Stomach (tissue), 8 donors: ENCODE measurements at regions not wholly inside any gene's neighbourhood (a gene's known extent, or its start where the extent isn't known, plus 50 kb on each side); places are given as distances from the start of the nearest gene placed in this dataset.

ENCODE experiments used
- DNase-seq, 2 donors: peaks; one replicate each; pipeline versions ENCODE4 v3.0.0 to v3.0.0-alpha.2; 2013 to 2019
- H3K27ac ChIP-seq, 5 donors: fragments of 200-600 bp in 4 of 5; sonication (generic) in 4 of 5; one replicate each; pipeline ENCODE4 v1.5.1; 2013 to 2019; ENCODE audit warnings: mild to moderate bottlenecking in 1 of 5, moderate library complexity in 1 of 5
- H3K27me3 ChIP-seq, 3 donors: fragments of 200-600 bp; sonication (generic); one replicate each; pipeline ENCODE4 v1.5.1; 2017 to 2019; ENCODE audit warnings: mixed run types in 1 of 3
- H3K36me3 ChIP-seq, 4 donors: fragments of 200-600 bp; sonication (generic); 1 replicate in 3 of 4; 2 replicates in 1 of 4; pipeline ENCODE4 v1.5.1; 2016 to 2019
- H3K4me1 ChIP-seq, 4 donors: fragments of 200-600 bp; sonication (generic); one replicate each; pipeline ENCODE4 v1.5.1; 2016 to 2019
- H3K4me3 ChIP-seq, 4 donors: fragments of 200-600 bp; sonication (generic) in 3 of 4; one replicate each; pipeline ENCODE4 v1.5.1; 2016 to 2019; ENCODE audit warnings: mild to moderate bottlenecking in 1 of 4
- H3K9me3 ChIP-seq, 4 donors: fragments of 200-600 bp; sonication (generic); one replicate each; pipeline ENCODE4 v1.5.1; 2016 to 2019
- EP300 ChIP-seq: sonication (generic); formaldehyde crosslinking; IDR thresholded peaks from one replicate; pipeline ENCODE4 v1.6.1; 2017; ENCODE audit warnings: antibody characterized with exemption
- POLR2A ChIP-seq, 4 donors: fragments of 450-650 bp; IDR thresholded peaks; one replicate each; pipeline ENCODE4 v1.6.1; 2016; ENCODE audit warnings: antibody characterized with exemption in 4 of 4, control low read depth in 2 of 4, mild to moderate bottlenecking in 1 of 4, moderate library complexity in 1 of 4
- POLR2AphosphoS5 ChIP-seq, 3 donors: sonication (generic); formaldehyde crosslinking; IDR thresholded peaks; one replicate each; pipeline ENCODE4 v1.6.1; 2016; ENCODE audit warnings: antibody characterized with exemption in 3 of 3
- WGBS, 5 donors: extraction: QIAGEN DNeasy Blood & Tissue Kit in 3 of 5; methylation state at CpG; one replicate each; pipeline versions ENCODE4 v1.1.5 to v1.1.7; 2013 to 2018; 5-methylcytosine and 5-hydroxymethylcytosine counted together
- intact Hi-C: fragments of 100-400 bp; cut with DNase I; formaldehyde crosslinking; loops from one replicate; pipeline ENCODE4 v1.15.1; 2023; ENCODE audit warnings: low total_unique reads
- TF ChIP-seq, protein P1 (sequence below), 7 experiments: fragments of 450-650 bp in 4 of 7; fragments of 200-600 bp in 3 of 7; sonication (generic) in 3 of 7; IDR thresholded peaks; one replicate each; pipeline ENCODE4 v1.5.1; 2016 to 2019; ENCODE audit warnings: antibody characterized with exemption in 7 of 7, control low read depth in 2 of 7, mild to moderate bottlenecking in 1 of 7
- donor health status: healthy with polysubstance abuse.
- donor health status: Bipolar disorder and iron deficiency.
- donor health status: healthy.

DNA sequence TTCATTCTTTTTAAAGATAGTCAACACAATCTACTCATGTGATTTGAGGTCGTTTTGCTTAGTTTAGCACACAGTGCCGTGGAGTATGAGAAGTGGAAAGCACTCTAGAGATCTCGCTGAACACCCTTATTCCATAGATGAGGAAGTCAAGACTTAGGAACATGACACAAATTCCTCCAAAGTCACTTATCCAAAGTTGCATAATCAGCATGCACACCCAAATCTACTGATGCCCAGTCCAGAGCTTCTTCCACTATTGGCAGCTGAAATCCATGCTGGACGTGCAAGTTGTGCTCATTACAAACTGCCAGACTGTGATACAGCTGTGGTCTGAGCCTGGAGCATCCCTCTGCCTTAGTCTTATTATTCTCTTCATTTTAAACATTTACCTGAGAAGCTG, 83.5 kb upstream of the ZNF280D start:
- WGBS, 5 donors = 67 to 83% (median 77%) methylated on average over 4 of the region's 4 CpGs
- Histone ChIP-seq H3K27me3 (no peaks in the 10 kb centered on the region), H3K27ac (no peak overlapping the region), H3K36me3 (no peaks in the 10 kb centered on the region), H3K9me3 (no peaks in the 10 kb centered on the region), H3K4me1 (peaks cover 0 to 11% (median 6%) of the 10 kb centered on the region in 4 donors), H3K4me3 (no peak overlapping the region)
- intact Hi-C loops = no loop called here
- no peak for TF ChIP-seq POLR2AphosphoS5 (IDR thresholded peaks at IDR 0.05)
- no peak for TF ChIP-seq EP300
- no peak for TF ChIP-seq POLR2A (IDR thresholded peaks at IDR 0.05)
- TF ChIP-seq, protein P1, sequence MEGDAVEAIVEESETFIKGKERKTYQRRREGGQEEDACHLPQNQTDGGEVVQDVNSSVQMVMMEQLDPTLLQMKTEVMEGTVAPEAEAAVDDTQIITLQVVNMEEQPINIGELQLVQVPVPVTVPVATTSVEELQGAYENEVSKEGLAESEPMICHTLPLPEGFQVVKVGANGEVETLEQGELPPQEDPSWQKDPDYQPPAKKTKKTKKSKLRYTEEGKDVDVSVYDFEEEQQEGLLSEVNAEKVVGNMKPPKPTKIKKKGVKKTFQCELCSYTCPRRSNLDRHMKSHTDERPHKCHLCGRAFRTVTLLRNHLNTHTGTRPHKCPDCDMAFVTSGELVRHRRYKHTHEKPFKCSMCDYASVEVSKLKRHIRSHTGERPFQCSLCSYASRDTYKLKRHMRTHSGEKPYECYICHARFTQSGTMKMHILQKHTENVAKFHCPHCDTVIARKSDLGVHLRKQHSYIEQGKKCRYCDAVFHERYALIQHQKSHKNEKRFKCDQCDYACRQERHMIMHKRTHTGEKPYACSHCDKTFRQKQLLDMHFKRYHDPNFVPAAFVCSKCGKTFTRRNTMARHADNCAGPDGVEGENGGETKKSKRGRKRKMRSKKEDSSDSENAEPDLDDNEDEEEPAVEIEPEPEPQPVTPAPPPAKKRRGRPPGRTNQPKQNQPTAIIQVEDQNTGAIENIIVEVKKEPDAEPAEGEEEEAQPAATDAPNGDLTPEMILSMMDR (IDR thresholded peaks at IDR 0.05) = no peak
- no peak for DNase-seq

DNA sequence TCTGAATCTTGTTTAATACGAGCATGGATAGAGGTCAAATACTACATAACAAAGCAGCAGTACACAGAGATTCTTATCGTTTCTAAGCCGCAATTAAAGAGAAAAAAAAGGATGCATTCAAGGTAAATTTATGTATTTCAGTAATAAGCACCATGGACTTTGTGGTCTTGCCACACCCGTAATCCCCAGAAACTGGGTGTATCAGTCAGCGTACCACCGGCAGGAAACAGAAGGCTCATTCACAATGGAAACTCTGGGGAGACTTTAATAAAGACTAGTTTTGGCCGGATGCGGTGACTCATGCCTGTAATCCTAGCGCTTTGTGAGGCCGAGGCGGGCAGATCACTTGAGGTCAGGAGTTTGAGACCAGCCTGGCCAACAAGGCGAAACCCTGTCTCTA, 81.9 kb upstream of the ZNF280D start:
- no peak overlapping the region for H3K4me3 ChIP-seq
- no peaks in the 10 kb centered on the region for H3K27me3 ChIP-seq
- H3K27ac ChIP-seq = no peak overlapping the region
- H3K36me3 ChIP-seq = no peaks in the 10 kb centered on the region
- intact Hi-C loops = no loop called here
- 79 to 91% (median 87%) methylated on average over 12 of the region's 12 CpGs for WGBS, 5 donors
- H3K4me1 ChIP-seq = peaks cover 0 to 16% (median 8%) of the 10 kb centered on the region in 4 donors
- DNase-seq = no peak
- H3K9me3 ChIP-seq = no peaks in the 10 kb centered on the region
- TF ChIP-seq, protein P1 (IDR thresholded peaks at IDR 0.05) = no peak
- no peak for TF ChIP-seq POLR2AphosphoS5 (IDR thresholded peaks at IDR 0.05)
- no peak for TF ChIP-seq POLR2A (IDR thresholded peaks at IDR 0.05)
- no peak for TF ChIP-seq EP300

DNA sequence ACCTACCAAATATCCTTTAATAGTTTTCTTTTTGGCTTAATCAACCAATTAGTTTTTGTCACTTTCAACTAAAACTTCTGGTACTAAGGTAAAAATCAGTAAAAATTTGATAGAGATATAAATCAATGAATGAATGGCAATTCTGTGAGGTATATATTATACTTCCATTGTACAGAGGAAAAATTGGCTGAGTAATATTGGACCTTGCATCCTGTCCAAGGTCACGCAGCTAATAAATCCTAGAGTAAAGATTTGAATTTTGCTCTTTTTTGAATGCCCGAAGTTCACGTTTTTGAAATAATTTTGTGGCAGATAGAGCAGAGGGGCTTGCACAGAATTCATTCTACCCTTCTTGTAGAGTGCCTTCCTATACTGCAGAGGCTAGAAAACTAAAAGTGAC, 81.1 kb upstream of the ZNF280D start:
- no peaks in the 10 kb centered on the region for H3K36me3 ChIP-seq
- intact Hi-C loops = no loop called here
- no peaks in the 10 kb centered on the region for H3K9me3 ChIP-seq
- no peaks in the 10 kb centered on the region for H3K27me3 ChIP-seq
- DNase-seq = no peak
- peaks cover 0 to 16% (median 8%) of the 10 kb centered on the region in 4 donors for H3K4me1 ChIP-seq
- no peak for TF ChIP-seq POLR2A (IDR thresholded peaks at IDR 0.05)
- TF ChIP-seq EP300 = no peak
- TF ChIP-seq, protein P1 (IDR thresholded peaks at IDR 0.05) = no peak
- TF ChIP-seq POLR2AphosphoS5 (IDR thresholded peaks at IDR 0.05) = no peak
- H3K27ac ChIP-seq = no peak overlapping the region
- H3K4me3 ChIP-seq = no peak overlapping the region
- 93 to 98% (median 97%) methylated on average over 3 of the region's 3 CpGs for WGBS, 5 donors

DNA sequence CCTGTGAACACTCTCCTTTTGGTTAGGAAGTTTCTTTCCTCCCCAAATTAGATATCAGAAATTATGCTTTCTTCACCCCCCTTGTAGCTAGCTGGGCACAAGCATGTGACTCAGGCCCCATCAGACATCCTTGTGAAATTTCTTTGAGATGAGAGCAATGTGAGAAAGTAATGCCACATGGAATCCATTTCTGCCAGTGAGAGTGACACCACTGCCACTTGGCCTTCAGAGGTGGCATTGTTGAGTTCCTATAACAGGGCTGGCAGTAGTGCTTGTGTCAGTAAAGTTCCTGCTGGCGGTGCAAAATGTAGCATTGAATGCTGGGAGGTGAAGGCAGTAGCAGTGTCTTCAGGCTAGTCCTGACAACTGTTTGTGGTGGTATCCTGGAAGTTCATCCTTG, 80.7 kb upstream of the ZNF280D start:
- TF ChIP-seq POLR2AphosphoS5 (IDR thresholded peaks at IDR 0.05) (no peak), POLR2A (IDR thresholded peaks at IDR 0.05) (no peak)
- H3K27me3 ChIP-seq = no peaks in the 10 kb centered on the region
- peaks cover 0 to 4% (median under 1%) of the 10 kb centered on the region in 4 donors for H3K9me3 ChIP-seq
- DNase-seq = no peak
- no peak overlapping the region for H3K27ac ChIP-seq
- WGBS, 5 donors = 0 to 4% (median 0%) methylated on average over 1 of the region's 1 CpG
- intact Hi-C loops = no loop called here
- H3K4me1 ChIP-seq = peaks cover 0 to 16% (median 8%) of the 10 kb centered on the region in 4 donors
- H3K36me3 ChIP-seq = no peaks in the 10 kb centered on the region
- H3K4me3 ChIP-seq = no peak overlapping the region

DNA sequence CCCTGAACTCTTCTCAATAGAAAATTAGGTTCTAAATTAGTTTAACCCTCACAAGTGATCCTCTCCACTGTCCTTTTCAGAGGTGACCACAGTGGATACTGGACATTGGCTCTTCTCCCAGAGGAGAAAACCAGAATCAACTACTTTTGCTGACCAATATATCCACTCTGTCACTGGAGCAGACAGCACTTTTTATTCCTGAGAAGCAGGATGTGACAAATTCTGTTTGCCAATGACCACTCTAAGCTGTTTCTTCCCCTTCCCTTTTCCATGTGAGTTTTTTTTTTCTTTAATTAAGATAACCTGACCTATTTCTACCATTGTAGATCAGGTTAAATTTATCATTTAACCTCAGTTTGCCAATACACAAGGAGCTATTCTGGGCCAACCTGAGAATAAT, 79.7 kb upstream of the ZNF280D start:
- peak overlapping the region in 2 of 5 donors; percentile 35 to 59 for H3K27ac ChIP-seq
- H3K4me1 ChIP-seq = peaks cover 0 to 16% (median 8%) of the 10 kb centered on the region in 4 donors
- no peak overlapping the region for H3K4me3 ChIP-seq
- H3K27me3 ChIP-seq = no peaks in the 10 kb centered on the region
- intact Hi-C loops = no loop called here
- peaks cover 0 to 15% (median 9%) of the 10 kb centered on the region in 4 donors for H3K9me3 ChIP-seq
- TF ChIP-seq EP300 (no peak), POLR2AphosphoS5 (IDR thresholded peaks at IDR 0.05) (no peak), POLR2A (IDR thresholded peaks at IDR 0.05) (no peak)
- TF ChIP-seq, protein P1 (IDR thresholded peaks at IDR 0.05) = no peak
- no peaks in the 10 kb centered on the region for H3K36me3 ChIP-seq
- no peak for DNase-seq
